ENCODE measurements at regions not wholly inside any gene's neighbourhood (a gene's known extent, or its start where the extent isn't known, plus 50 kb on each side); places are given as distances from the start of the nearest gene placed in this dataset.
"Not testable (repeated sequence)": the region's sequence is repeated elsewhere in the genome, so short reads cannot be mapped to it uniquely, and the experiment has no call there.

DNA sequence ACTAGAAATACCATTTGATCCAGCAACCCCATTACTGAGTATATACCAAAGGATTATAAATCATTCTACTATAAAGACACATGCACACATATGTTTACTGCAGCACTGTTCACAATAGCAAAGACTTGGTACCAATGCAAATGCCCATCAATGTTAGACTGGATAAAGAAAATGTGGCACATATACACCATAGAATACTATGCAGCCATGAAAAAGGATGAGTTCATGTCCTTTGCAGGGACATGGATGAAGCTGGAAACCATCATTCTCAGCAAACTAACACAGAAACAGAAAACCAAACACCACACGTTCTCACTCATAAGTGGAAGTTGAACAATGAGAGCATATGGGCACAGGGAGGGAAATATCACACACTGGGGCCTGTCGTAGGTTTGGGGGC lies 106.0 kb downstream of the SPATA18 start:
- not testable (repeated sequence) for DNase-seq

DNA sequence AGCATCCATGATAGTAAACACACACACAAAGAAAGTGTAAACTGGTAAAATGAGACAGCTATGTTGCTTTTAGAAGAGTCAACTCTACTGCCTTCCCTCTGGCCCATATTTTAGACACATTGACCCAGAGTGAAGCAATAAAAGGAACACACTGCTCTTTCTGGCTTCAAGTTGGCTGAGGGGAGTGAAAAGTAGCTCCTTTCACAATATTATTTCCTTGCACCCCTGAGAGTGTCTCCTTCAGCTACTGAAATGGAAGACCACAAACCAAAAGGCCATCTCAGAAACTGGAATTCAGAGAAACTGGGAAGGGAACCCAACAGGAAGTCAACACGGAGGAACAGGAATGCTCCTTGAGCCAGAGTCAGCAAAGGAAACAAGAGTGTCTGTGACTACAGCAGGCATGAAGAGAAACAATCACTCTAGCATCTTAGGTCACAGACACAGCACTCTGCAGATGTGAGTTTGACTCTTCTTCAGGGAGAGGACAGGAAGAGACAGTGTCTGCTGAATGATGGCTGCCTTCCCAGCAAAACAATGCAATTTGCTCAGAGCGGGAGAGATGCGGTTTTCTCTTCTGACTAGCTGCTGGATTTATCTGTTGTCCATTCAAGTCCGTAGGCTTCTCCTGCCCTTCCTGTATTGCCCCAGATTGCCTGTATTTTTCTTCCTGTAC lies 106.7 kb downstream of the SPATA18 start:
- DNase-seq, result no peak

DNA sequence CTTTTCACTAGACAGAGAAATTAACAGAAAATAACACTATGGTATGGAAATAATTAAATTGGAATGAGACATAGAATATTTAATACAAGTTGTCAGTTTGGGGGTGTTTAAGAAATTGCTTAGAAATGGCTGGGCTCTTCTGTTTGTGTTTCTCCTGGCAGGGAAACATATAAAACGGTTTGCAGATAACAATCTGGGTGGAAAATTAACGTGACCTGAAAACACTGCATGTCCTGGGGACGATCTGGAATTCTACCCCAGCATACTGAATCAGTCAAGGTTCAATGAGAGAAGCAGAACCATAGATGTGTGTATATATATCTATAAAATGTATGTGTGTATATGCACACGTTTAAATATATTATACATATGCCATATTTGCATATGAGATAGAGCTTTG lies 109.8 kb downstream of the SPATA18 start:
- DNase-seq, result no peak

GRCh38 chr4:52164116-52164515 lies 113.0 kb downstream of the SPATA18 start:
- no peak for DNase-seq

GRCh38 chr4:52172166-52172565 lies 121.1 kb downstream of the SPATA18 start:
- DNase-seq, result no peak

GRCh38 chr4:52173470-52174045 lies 122.5 kb downstream of the SPATA18 start:
- peak; percentile 54 for DNase-seq

DNA sequence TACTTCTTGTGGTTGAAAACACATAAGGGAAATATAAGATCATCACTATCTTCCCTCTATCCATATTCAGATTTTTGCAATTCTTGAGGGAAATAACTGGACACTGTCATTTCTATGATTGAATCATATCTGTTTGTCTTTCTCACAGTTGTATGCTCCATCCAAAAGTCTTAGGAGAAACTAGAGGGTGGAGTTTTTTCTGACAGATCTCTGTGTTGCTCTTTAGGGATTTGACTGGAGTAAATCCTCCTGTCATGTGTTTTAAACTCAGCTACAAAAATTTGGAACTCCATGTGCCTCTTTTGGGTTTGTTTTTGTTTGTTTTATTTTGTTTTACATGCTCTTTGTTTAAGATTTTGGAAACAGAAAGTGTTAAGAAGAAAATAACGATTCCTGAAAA lies 136.5 kb downstream of the SPATA18 start:
- DNase-seq, result no peak

- no peak for DNase-seq
These were observed 140.9 kb downstream of the SPATA18 start for GRCh38 chr4:52192001-52192400.

GRCh38 chr4:52192721-52193135 lies 141.6 kb downstream of the SPATA18 start:
- no peak for DNase-seq

GRCh38 chr4:52195869-52196268 lies 144.8 kb downstream of the SPATA18 start:
- no peak for DNase-seq

- no peak for DNase-seq
These were observed 145.6 kb downstream of the SPATA18 start for GRCh38 chr4:52196606-52197130.

- peak; percentile 39 for DNase-seq
These were observed 146.2 kb downstream of the SPATA18 start for GRCh38 chr4:52197306-52197705.

DNA sequence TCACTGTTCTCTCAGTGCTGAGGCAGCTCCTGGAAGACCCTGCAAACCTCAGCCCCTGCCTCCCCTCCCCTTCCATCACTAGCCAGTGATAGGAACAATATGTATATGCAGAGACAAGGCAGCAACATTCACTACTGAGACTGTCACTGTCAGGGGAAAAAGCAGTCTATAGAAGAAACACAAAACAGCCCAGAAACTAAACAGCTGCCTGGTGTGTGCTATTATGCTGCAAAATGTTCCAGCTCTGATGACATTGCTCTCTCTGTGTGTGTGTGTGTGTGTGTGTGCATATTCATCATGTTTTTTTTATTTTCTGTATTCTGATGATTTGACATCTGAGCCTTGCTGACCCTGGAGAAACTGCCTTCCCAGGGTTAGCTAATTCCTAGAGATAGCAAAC lies 147.2 kb downstream of the SPATA18 start:
- peak; percentile 54 for DNase-seq

- no peak for DNase-seq
These were observed 148.7 kb downstream of the SPATA18 start for GRCh38 chr4:52199574-52200338.

GRCh38 chr4:52200339-52200725 lies 149.2 kb downstream of the SPATA18 start:
- no peak for DNase-seq

DNA sequence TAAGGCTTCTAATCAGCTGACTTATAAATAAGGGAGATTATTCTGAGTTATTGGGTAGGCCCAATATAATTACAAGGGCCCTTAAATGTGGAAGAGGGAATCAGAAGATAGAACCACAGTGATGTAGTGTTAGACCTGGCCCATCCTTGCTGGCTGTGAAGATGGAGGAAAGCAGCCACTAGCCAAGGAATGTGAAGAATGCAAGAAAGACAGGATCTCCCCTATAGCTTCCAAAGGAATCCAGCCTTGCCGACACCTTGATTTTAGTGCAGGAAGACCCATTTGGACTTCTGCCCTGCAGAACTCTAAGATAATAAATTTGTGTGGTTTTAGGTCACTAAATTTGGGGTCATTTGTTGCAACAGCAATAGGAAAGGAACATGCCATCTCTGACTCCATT lies 150.6 kb downstream of the SPATA18 start:
- DNase-seq, result no peak

GRCh38 chr4:52202251-52202779 lies 151.2 kb downstream of the SPATA18 start:
- no peak for DNase-seq

DNA sequence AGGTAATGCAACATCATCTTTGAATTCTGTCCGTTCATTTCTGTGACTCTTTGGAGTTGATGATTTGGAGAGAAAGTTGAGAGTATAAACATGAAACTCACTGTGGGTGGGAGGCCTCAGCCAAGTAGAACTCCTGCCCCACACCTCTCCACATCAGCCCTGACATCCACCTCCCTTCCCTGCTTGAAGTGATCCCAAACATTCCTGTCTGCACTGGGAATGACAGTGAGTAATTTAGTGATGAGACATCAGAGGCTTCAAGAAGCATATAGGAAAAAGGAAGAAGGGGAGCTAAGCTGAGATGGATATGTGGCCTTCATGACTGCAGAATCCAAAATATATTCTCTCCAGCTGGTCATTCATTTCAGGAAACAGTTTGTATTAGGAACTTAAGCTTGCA lies 151.8 kb downstream of the SPATA18 start:
- no peak for DNase-seq

DNA sequence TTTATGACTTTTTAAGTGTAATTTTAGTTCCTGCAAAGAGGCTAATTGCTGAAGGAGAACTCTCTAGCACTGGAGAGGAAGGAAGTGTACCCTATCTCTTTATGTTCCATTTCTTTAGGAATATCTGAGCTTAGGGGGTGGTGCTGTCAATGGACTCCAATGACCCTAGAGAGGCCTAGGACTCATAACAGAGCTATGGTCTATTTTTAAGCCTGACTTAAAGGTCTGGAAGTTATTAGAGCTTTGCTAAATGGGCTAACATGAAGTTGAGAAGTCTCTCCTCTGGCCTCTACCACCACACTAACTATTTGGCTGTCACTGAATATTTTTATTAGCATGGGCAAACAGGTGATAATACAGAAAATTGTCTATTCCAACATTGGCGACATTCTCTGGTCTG lies 152.2 kb downstream of the SPATA18 start:
- DNase-seq, result no peak

DNA sequence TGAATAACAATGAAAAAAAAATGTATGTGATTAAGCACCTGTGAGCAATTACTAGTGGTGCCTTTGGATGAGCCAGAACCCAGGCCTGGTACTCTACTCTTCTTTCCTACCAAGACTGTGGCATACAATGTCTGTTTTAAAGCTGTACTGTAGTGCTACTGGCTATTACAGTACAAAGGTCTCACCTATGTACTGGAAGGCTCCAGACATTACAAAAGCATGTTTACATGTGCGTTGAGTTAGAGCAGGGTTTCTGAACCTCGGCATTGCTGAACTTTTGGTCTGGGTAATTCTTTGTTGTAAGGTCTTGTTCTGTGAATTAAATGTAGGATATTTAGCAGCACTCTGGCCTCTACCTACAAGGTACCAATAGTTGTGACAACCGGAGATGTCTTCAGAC lies 153.8 kb downstream of the SPATA18 start:
- DNase-seq, result no peak

DNA sequence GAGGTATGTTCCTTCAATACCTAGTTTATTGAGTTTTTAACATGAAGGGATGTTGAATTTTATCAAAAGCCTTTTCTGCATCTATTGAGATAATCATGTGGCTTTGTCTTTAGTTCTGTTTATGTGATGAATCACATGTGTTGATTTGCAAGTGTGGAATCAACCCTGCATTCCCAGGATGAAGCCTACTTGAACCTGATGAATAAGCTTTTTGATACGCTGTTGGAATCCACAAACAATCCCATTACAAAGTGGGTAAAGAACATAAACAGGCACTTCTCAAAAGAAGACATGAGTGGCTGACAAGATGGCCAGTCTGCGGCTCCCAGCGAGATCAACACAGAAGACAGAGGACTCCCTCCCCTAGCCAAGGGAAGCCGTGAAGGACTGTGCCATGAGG lies 156.0 kb downstream of the SPATA18 start:
- not testable (repeated sequence) for DNase-seq

DNA sequence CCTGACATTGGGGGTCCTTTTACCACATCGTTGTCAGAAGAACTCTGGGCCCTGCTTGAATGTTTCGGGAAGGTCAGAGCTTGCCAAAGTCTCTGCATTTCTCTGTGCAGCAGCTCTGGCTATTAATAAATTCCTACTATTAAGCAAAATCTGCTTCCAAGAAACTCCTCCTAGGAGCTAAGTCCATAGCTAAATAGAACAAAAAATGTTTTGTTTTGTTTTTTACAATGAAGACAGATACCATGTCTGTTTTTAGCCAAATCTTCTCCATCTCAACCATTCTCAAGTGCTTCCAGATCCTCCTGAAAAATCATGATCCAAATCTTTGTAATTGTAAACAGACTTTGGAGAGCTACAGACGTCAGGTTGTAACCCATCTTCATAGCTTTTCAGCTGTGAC lies 161.6 kb downstream of the SPATA18 start:
- no peak for DNase-seq

GRCh38 chr4:52231526-52231925 lies 180.4 kb downstream of the SPATA18 start:
- DNase-seq, result no peak
